B cell (primary cell): ENCODE measurements at regions not wholly inside any gene's neighbourhood (a gene's known extent, or its start where the extent isn't known, plus 50 kb on each side); places are given as distances from the start of the nearest gene placed in this dataset.

Source experiments
- ATAC-seq: fragments of 200-7000 bp; cut with Tn5 transposase; one replicate; pipeline ENCODE4 v1.10.0; 2021; ENCODE audit warnings: low read depth, mild to moderate bottlenecking, moderate number of reproducible peaks, moderate library complexity
- CTCF ChIA-PET: fragments of 350-600 bp; sonication (Branson Sonifier 250); formaldehyde crosslinking; loops from one replicate; lab custom pipeline; 2021; ENCODE audit warnings: antibody characterized with exemption, inconsistent platforms; lab: Charles Lee
- POLR2A ChIA-PET: fragments of 350-600 bp; sonication (Branson Sonifier 250); formaldehyde crosslinking; loops from one replicate; lab custom pipeline; 2021; ENCODE audit warnings: antibody characterized with exemption; lab: Charles Lee
- DNase-seq: peaks from one replicate; pipeline ENCODE4 v3.0.0; 2013
- H2AFZ ChIP-seq: 2 replicates; pipeline ENCODE4 v1.6.1; 2012; ENCODE audit warnings: mild to moderate bottlenecking, low read depth, low read length; ENCODE audit not compliant: insufficient read depth, poor library complexity, severe bottlenecking
- H3K27ac ChIP-seq, 2 donors: 1 replicate in 1 of 2; 2 replicates in 1 of 2; pipeline ENCODE4 v1.5.1; 2012 to 2013; ENCODE audit warnings: low read length in 2 of 2, mild to moderate bottlenecking in 2 of 2, moderate library complexity in 1 of 2
- H3K27me3 ChIP-seq, 4 experiments: fragments of 200-600 bp in 1 of 4; sonication (generic) in 1 of 4; replicated peaks in 1 of 4; 1 replicate in 2 of 4; 2 replicates in 2 of 4; pipeline versions ENCODE4 v1.6.1 to v1.7.0; 2013 to 2016; ENCODE audit warnings: low read length in 3 of 4, mild to moderate bottlenecking in 2 of 4, mixed read lengths in 1 of 4, moderate library complexity in 1 of 4; ENCODE audit not compliant: insufficient read depth in 4 of 4, control insufficient read depth in 3 of 4; ENCODE audit errors: control extremely low read depth in 1 of 4
- H3K36me3 ChIP-seq, 2 experiments: replicated peaks in 1 of 2; 1 replicate in 1 of 2; 2 replicates in 1 of 2; pipeline versions ENCODE4 v1.6.1 to v1.7.1; 2013; ENCODE audit warnings: low read length in 1 of 2; ENCODE audit not compliant: insufficient read depth in 2 of 2, control insufficient read depth in 1 of 2; ENCODE audit errors: control extremely low read depth in 1 of 2, extremely low read depth in 1 of 2
- H3K4me1 ChIP-seq, 2 donors: fragments of 200-600 bp in 1 of 2; sonication (generic) in 1 of 2; 1 replicate in 1 of 2; 2 replicates in 1 of 2; pipeline versions ENCODE4 v1.5.1 to v1.6.1; 2013 to 2017; ENCODE audit warnings: low read length in 2 of 2; ENCODE audit not compliant: control insufficient read depth in 2 of 2, insufficient read depth in 2 of 2
- H3K4me2 ChIP-seq: replicated peaks from 2 replicates; pipeline ENCODE3; 2012; ENCODE audit warnings: mild to moderate bottlenecking, low read depth, low read length; ENCODE audit not compliant: poor library complexity, severe bottlenecking
- H3K4me3 ChIP-seq, 5 experiments: fragments of 200-600 bp in 1 of 5; sonication (generic) in 1 of 5; 1 replicate in 3 of 5; 2 replicates in 2 of 5; pipeline versions ENCODE4 v1.5.1 to v1.7.0; 2011 to 2016; ENCODE audit warnings: low read length in 4 of 5, mild to moderate bottlenecking in 4 of 5, low read depth in 2 of 5, control low read depth in 1 of 5, moderate library complexity in 1 of 5; ENCODE audit not compliant: insufficient read depth in 1 of 5; ENCODE audit errors: control extremely low read depth in 1 of 5, extremely low read depth in 1 of 5
- H3K79me2 ChIP-seq: fragments of 200-600 bp; sonication (generic); one replicate; pipeline ENCODE4 v1.6.0; 2016; ENCODE audit warnings: low read length; ENCODE audit not compliant: control insufficient read depth, insufficient read depth
- H3K9ac ChIP-seq: fragments of 200-600 bp; sonication (generic); 2 replicates; pipeline ENCODE4 v1.6.1; 2017; ENCODE audit warnings: mild to moderate bottlenecking, low read length, moderate library complexity
- H3K9me3 ChIP-seq, 3 donors: one replicate each; pipeline versions ENCODE4 v1.6.1 to v1.7.1; 2013; ENCODE audit warnings: low read length in 2 of 3; ENCODE audit not compliant: control insufficient read depth in 2 of 3, insufficient read depth in 1 of 3; ENCODE audit errors: control extremely low read depth in 1 of 3
- H4K20me1 ChIP-seq: 2 replicates; pipeline ENCODE4 v1.6.0; 2012; ENCODE audit warnings: mild to moderate bottlenecking, low read length; ENCODE audit not compliant: insufficient read depth, control insufficient read depth, poor library complexity, severe bottlenecking
- H3K27ac Mint-ChIP-seq: one replicate; pipeline ENCODE4 v1.8.0; 2021; ENCODE audit warnings: mixed read lengths
- H3K27me3 Mint-ChIP-seq: one replicate; pipeline ENCODE4 v1.8.0; 2021; ENCODE audit warnings: mixed read lengths
- H3K4me1 Mint-ChIP-seq: one replicate; pipeline ENCODE4 v1.8.0; 2021; ENCODE audit warnings: mixed read lengths
- H3K4me3 Mint-ChIP-seq: one replicate; pipeline ENCODE4 v1.8.0; 2021; ENCODE audit warnings: mixed read lengths
- H3K9me3 Mint-ChIP-seq: one replicate; pipeline ENCODE4 v1.8.0; 2022; ENCODE audit warnings: mixed read lengths; ENCODE audit not compliant: insufficient read depth
- CTCF ChIP-seq: fragments of 200-600 bp; IDR thresholded peaks from one replicate; pipeline ENCODE4 v1.8.0; 2022; ENCODE audit warnings: antibody characterized with exemption, mild to moderate bottlenecking
- EZH2 ChIP-seq: IDR thresholded peaks from 2 replicates; pipeline ENCODE4 v1.6.1; 2012; ENCODE audit warnings: borderline replicate concordance, low read depth, mild to moderate bottlenecking, moderate library complexity, low read length; ENCODE audit not compliant: insufficient read depth, poor library complexity, severe bottlenecking
- WGBS: methylation state at CpG from one replicate; pipeline ENCODE4 v1.1.5; 2013; ENCODE audit warnings: missing lambda C conversion rate; ENCODE audit not compliant: insufficient coverage; 5-methylcytosine and 5-hydroxymethylcytosine counted together
- intact Hi-C: fragments of 100-400 bp; cut with micrococcal nuclease; formaldehyde crosslinking; loops from one replicate; pipeline ENCODE4 v1.10.0; 2022

- ChIA-PET CTCF (no interaction called here), POLR2A (no interaction called here)
- Histone ChIP-seq H2AFZ (no peak overlapping the region), H3K9me3 (peaks cover 0 to 2% (median 0%) of the 10 kb centered on the region in 3 donors), H3K9ac (no peak overlapping the region), H4K20me1 (peaks cover 69% of the 10 kb centered on the region), H3K4me1 (peaks cover 16 to 45% of the 10 kb centered on the region in 2 donors), H3K79me2 (peaks cover 26% of the 10 kb centered on the region), H3K4me3 (no peak overlapping the region), H3K27ac (no peak overlapping the region), H3K4me2 (no peak overlapping the region), H3K36me3 (no peaks in the 10 kb centered on the region), H3K27me3 (peaks cover 0 to 73% (median 49%) of the 10 kb centered on the region in 4 experiments)
- Mint-ChIP-seq H3K27me3 (peaks cover 64% of the 10 kb centered on the region), H3K27ac (no peak overlapping the region), H3K4me1 (peaks cover 25% of the 10 kb centered on the region), H3K9me3 (no peaks in the 10 kb centered on the region), H3K4me3 (no peak overlapping the region)
- TF ChIP-seq EZH2 (no peak), CTCF (no peak)
- ATAC-seq, result no peak
- no CpG with 5 or more reads among the region's 1 CpG for WGBS
- intact Hi-C loops, result no loop called here
- DNase-seq, result no peak
These were observed 67.5 kb upstream of the DOCK9 start for GRCh38 chr13:99045396-99045795.

- intact Hi-C loops, result no loop called here
- Histone ChIP-seq H3K9me3 (peaks cover 0 to 2% (median 0%) of the 10 kb centered on the region in 3 donors), H2AFZ (no peak overlapping the region), H3K79me2 (peaks cover 17% of the 10 kb centered on the region), H3K4me1 (peaks cover 30 to 57% of the 10 kb centered on the region in 2 donors), H4K20me1 (peaks cover 73% of the 10 kb centered on the region), H3K4me2 (peak overlapping the region; percentile 56), H3K4me3 (no peak overlapping the region), H3K27ac (no peak overlapping the region), H3K36me3 (no peaks in the 10 kb centered on the region), H3K27me3 (peaks cover 0 to 76% (median 47%) of the 10 kb centered on the region in 4 experiments), H3K9ac (no peak overlapping the region)
- no peak for ATAC-seq
- no peak for TF ChIP-seq CTCF
- no peak for TF ChIP-seq EZH2
- Mint-ChIP-seq H3K4me1 (peaks cover 38% of the 10 kb centered on the region), H3K4me3 (peak overlapping the region; percentile 52), H3K27ac (no peak overlapping the region), H3K9me3 (no peaks in the 10 kb centered on the region), H3K27me3 (peaks cover 67% of the 10 kb centered on the region)
- POLR2A ChIA-PET, result interaction anchor here (0.6 kb wide), 1 partner anchor 98 kb away, joined by 3 read pairs; no protein-coding TSS in a partner anchor
- no peak for DNase-seq
- CTCF ChIA-PET, result interaction anchor here (0.8 kb wide), 1 partner anchor 13 kb away, joined by 3 read pairs; no protein-coding TSS in a partner anchor
- WGBS, result no CpG with 5 or more reads among the region's 4 CpGs
These were observed 69.0 kb upstream of the DOCK9 start for GRCh38 chr13:99046851-99047250.
